ENCODE measurements at regions not wholly inside any gene's neighbourhood (a gene's known extent, or its start where the extent isn't known, plus 50 kb on each side); places are given as distances from the start of the nearest gene placed in this dataset.

DNA sequence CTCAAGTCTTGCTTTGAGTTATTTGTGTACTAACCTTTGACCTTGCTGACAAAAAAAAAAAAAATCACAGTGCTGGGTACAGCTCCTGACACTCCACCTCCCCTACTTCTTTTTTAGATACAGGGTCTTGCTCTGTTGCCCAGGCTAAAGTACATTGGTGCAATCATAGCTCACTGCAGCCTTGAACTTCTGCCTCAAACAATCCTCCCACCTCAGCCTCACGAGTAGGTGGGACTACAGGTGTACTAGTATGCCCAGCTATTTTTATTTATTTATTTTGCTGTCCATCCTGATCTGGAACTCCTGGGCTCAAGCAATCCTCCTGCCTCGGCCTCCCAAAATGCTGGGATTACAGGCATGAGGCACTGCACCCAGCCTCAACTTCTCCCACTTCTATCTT, 57.2 kb upstream of the KCNMB1 start:
- H3K36me3 ChIP-seq, result no peaks in the 10 kb centered on the region
- ATAC-seq (no peak), DNase-seq (no peak)
- H3K4me3 ChIP-seq, result no peak overlapping the region
- TF ChIP-seq CTCF (IDR thresholded peaks at IDR 0.05) (no peak), POLR2A (IDR thresholded peaks at IDR 0.05) (no peak)
- H3K27me3 ChIP-seq, result no peaks in the 10 kb centered on the region
- no peaks in the 10 kb centered on the region for H3K4me1 ChIP-seq
- H3K27ac ChIP-seq, result no peak overlapping the region
- intact Hi-C loops (cut with DNase I), result no loop called here
- WGBS (ENCODE audit: insufficient coverage, low coverage, low lambda C conversion rate, missing lambda C conversion rate), result 82% methylated on average over 1 of the region's 2 CpGs
- H3K9me3 ChIP-seq, result no peaks in the 10 kb centered on the region

DNA sequence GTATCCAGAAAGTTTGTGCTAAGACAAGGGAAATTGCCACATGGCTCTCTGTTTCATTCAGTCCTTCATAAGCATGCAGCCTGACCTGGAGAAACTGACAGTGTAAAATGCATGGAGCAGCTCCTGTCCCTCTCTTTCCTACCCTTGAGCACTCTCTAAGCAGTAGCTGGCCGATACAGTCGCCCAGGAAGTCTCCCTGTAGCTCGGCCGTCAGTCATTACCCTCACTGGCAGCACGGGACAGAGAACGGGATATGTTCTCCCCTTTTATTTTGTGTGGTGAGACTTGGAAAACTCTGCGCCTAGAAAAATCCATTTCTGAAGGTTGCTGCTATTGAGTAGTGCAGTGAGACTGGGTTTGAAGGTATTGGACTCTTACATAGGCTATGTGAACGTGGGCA, 56.8 kb upstream of the KCNMB1 start:
- intact Hi-C loops (cut with DNase I), result no loop called here

DNA sequence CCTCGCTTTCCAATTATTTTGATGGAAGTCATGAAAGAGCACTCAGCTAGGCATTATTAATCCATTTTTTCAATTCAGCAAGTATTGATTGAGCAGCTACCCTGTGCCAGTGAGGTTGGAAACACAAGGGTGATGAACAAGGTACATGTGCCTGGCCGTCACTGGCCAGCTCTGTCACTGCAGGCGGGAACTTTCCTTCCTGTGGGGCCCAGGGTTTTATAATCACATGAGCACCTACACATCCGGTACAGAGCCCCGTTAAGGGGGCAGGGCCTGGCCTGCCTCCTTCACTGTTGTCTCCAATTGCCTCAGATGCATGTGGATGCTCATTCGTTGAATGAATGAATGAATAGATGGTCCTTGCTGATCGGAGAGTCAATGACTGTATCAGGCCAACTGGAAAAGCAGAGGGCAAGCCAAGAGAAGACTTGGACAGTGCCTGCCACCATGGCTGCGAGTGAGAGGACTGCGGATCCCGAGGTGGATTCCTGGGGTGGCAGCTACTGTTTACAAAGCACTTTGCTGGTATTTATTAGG, 55.9 kb upstream of the KCNMB1 start:
- 46% methylated on average over 7 of the region's 10 CpGs for WGBS (ENCODE audit: insufficient coverage, low coverage, low lambda C conversion rate, missing lambda C conversion rate)
- Histone ChIP-seq H3K9me3 (no peaks in the 10 kb centered on the region), H3K4me3 (no peak overlapping the region), H3K27ac (no peak overlapping the region), H3K27me3 (no peaks in the 10 kb centered on the region), H3K36me3 (no peaks in the 10 kb centered on the region), H3K4me1 (no peaks in the 10 kb centered on the region)
- no peak for DNase-seq
- TF ChIP-seq CTCF (IDR thresholded peaks at IDR 0.05) (no peak), POLR2A (IDR thresholded peaks at IDR 0.05) (no peak)
- no peak for ATAC-seq
- intact Hi-C loops (cut with DNase I), result no loop called here

More for the DNA sequence above, 56.8 kb upstream of the KCNMB1 start:
- no peak overlapping the region for H3K27ac ChIP-seq
- H3K9me3 ChIP-seq, result no peaks in the 10 kb centered on the region
- H3K27me3 ChIP-seq, result no peaks in the 10 kb centered on the region
- no peaks in the 10 kb centered on the region for H3K36me3 ChIP-seq
- H3K4me3 ChIP-seq, result no peak overlapping the region
- no peaks in the 10 kb centered on the region for H3K4me1 ChIP-seq
- DNase-seq (no peak), ATAC-seq (no peak)
- 74% methylated on average over 7 of the region's 8 CpGs for WGBS (ENCODE audit: insufficient coverage, low coverage, low lambda C conversion rate, missing lambda C conversion rate)
- TF ChIP-seq POLR2A (IDR thresholded peaks at IDR 0.05), result no peak
- TF ChIP-seq CTCF (IDR thresholded peaks at IDR 0.05), result no peak

DNA sequence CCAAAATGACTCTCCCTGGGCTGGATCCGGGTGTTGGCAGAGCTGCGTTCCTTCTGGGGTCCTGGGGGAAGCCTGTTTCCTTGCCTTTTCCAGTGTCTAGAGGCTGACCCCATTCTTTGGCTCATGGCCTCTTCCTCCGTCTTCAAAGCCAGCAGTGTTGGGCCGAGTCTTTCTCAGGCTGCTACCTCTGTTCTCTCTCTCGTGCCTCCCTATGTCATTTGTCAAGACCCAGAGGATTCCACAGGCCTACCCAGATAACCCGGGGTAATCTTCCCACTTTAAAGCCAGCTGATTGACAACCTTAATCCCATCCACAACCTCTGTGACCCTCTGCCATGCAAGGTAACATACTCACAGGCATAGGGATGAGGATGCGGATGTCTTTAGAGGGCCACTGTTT, 55.0 kb upstream of the KCNMB1 start:
- H3K9me3 ChIP-seq, result no peaks in the 10 kb centered on the region
- intact Hi-C loops (cut with DNase I), result no loop called here
- no peak overlapping the region for H3K27ac ChIP-seq
- H3K36me3 ChIP-seq, result no peaks in the 10 kb centered on the region
- no peaks in the 10 kb centered on the region for H3K27me3 ChIP-seq
- DNase-seq, result no peak
- no peak for TF ChIP-seq CTCF (IDR thresholded peaks at IDR 0.05)
- no peak for TF ChIP-seq POLR2A (IDR thresholded peaks at IDR 0.05)
- 77% methylated on average over 5 of the region's 7 CpGs for WGBS (ENCODE audit: insufficient coverage, low coverage, low lambda C conversion rate, missing lambda C conversion rate)
- no peak for ATAC-seq
- no peaks in the 10 kb centered on the region for H3K4me1 ChIP-seq
- no peak overlapping the region for H3K4me3 ChIP-seq

DNA sequence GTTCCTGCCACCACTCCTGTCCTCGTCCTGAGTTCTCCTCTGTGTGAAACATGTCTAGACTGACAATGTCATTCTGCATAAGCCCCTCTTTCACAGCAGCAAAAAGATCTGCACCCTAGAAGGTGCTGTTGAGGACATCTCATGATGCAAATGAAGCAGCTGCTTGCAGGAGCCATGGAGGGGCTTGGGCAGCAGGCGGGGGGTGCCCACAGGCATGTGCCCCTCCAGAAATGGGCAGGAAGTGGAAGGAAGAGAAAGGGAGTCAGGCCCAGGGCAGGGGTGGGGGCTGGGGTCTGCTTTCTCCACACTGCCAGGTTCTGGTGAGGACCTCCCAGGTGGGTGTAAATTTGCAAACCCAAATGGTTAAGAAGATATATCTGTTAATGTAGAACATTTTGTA, 54.5 kb upstream of the KCNMB1 start:
- Histone ChIP-seq H3K36me3 (no peaks in the 10 kb centered on the region), H3K27ac (no peak overlapping the region), H3K27me3 (no peaks in the 10 kb centered on the region), H3K9me3 (no peaks in the 10 kb centered on the region), H3K4me3 (no peak overlapping the region), H3K4me1 (no peaks in the 10 kb centered on the region)
- no peak for ATAC-seq
- TF ChIP-seq CTCF (IDR thresholded peaks at IDR 0.05) (no peak), POLR2A (IDR thresholded peaks at IDR 0.05) (no peak)
- WGBS (ENCODE audit: insufficient coverage, low coverage, low lambda C conversion rate, missing lambda C conversion rate), result 83% methylated on average over 1 of the region's 2 CpGs
- DNase-seq, result no peak
- intact Hi-C loops (cut with DNase I), result no loop called here
